IPS-20b (cell line): ENCODE measurements at regions not wholly inside any gene's neighbourhood (a gene's known extent, or its start where the extent isn't known, plus 50 kb on each side); places are given as distances from the start of the nearest gene placed in this dataset.
"Not testable (repeated sequence)": the region's sequence is repeated elsewhere in the genome, so short reads cannot be mapped to it uniquely, and the experiment has no call there.

Experiments used
- H3K27ac ChIP-seq: one replicate; pipeline ENCODE4 v1.5.1; 2013; ENCODE audit warnings: low read length
- H3K27me3 ChIP-seq: 2 replicates; pipeline ENCODE4 v1.6.1; 2013; ENCODE audit warnings: mild to moderate bottlenecking, low read length, inconsistent platforms; ENCODE audit not compliant: insufficient read depth
- H3K36me3 ChIP-seq: 2 replicates; pipeline ENCODE4 v1.6.1; 2013; ENCODE audit warnings: low read depth, mild to moderate bottlenecking, inconsistent platforms, low read length, moderate library complexity; ENCODE audit not compliant: insufficient read depth
- H3K4me1 ChIP-seq: 2 replicates; pipeline ENCODE4 v1.6.1; 2013; ENCODE audit warnings: mild to moderate bottlenecking, control low read depth, inconsistent platforms, low read length, moderate library complexity; ENCODE audit not compliant: insufficient read depth
- H3K4me3 ChIP-seq: 2 replicates; pipeline ENCODE4 v1.5.1; 2013; ENCODE audit warnings: mild to moderate bottlenecking, low read length, inconsistent platforms
- H3K9ac ChIP-seq: 2 replicates; pipeline ENCODE4 v1.6.1; 2013; ENCODE audit warnings: low read depth, mild to moderate bottlenecking, inconsistent platforms, low read length, moderate library complexity
- H3K9me3 ChIP-seq: 2 replicates; pipeline ENCODE4 v1.6.1; 2013; ENCODE audit warnings: mild to moderate bottlenecking, low read depth, low read length, inconsistent platforms; ENCODE audit not compliant: insufficient read depth

DNA sequence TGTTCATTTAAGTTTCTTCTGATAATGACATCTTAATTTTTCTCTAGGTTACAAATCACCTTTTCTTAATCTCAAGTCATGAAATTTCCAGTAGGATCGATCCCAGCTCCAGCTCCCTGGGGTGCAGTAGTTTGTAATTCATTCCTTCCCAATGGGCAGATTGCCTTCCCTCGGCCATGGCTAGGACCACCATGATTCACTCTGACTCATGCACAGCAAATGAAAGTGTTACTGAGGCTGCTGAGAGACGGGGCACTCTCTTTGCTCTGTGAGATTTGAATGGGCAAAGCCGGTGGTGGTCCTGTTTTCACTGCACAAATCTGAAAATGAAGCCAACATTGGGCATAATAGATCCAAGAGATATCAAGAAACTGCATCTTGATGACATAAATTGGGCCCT is 202.8 kb upstream of the IRS2 start:
- H3K36me3 ChIP-seq, result no peaks in the 10 kb centered on the region
- no peaks in the 10 kb centered on the region for H3K4me1 ChIP-seq
- H3K27ac ChIP-seq, result no peak overlapping the region
- H3K9me3 ChIP-seq, result no peaks in the 10 kb centered on the region
- no peak overlapping the region for H3K9ac ChIP-seq
- H3K27me3 ChIP-seq, result no peaks in the 10 kb centered on the region
- no peak overlapping the region for H3K4me3 ChIP-seq

DNA sequence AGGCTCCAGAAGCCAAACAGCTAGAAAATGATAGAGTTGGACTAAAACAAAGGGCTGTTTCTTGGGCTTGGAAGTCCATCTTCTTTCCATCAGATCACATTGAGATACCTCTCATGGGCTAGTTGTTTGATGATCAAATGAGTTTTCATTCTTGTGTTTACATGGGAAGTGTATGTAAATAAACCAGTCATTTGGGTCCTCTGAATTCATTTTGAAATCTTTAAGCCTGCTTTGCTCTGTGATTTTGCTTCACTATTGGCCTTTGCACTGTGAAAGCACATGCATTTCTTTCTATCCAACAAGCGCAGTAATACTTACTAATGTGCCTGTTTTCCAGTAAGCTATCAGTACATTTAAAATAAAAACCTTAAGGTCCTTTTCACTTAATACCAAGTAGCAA is 200.5 kb upstream of the IRS2 start:
- Histone ChIP-seq H3K4me1 (no peaks in the 10 kb centered on the region), H3K36me3 (no peaks in the 10 kb centered on the region), H3K9ac (no peak overlapping the region), H3K27me3 (no peaks in the 10 kb centered on the region), H3K4me3 (no peak overlapping the region), H3K27ac (no peak overlapping the region), H3K9me3 (no peaks in the 10 kb centered on the region)

DNA sequence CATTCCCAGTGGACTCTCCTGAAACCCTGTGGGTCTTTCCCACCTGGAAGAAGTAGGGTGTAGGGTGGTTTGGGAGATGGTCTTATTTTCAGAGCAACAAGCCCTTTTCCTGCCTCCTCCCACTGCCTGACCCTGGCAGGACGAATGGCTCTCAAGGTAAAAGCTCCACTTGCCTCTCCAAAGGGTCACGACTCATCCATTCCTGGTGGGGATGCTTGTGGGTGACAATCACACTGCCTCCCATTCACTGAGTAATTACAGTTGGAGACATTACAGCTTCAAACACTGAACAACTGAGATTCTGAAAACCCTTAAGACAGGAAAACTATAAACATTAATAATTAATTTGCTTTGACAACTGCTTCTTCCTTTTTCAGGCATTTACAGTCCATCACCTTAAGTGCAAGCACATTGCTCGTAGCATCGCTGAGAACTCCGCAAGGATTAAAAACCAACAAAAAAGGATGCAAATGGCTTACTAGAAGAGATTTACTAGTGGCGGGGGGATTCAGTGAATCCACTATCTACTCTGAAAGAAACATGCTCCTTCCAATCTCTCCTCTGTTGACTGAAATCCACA is 199.6 kb upstream of the IRS2 start:
- H3K36me3 ChIP-seq, result no peaks in the 10 kb centered on the region
- H3K27ac ChIP-seq, result no peak overlapping the region
- H3K9ac ChIP-seq, result no peak overlapping the region
- no peaks in the 10 kb centered on the region for H3K27me3 ChIP-seq
- no peaks in the 10 kb centered on the region for H3K4me1 ChIP-seq
- H3K4me3 ChIP-seq, result no peak overlapping the region
- no peaks in the 10 kb centered on the region for H3K9me3 ChIP-seq

DNA sequence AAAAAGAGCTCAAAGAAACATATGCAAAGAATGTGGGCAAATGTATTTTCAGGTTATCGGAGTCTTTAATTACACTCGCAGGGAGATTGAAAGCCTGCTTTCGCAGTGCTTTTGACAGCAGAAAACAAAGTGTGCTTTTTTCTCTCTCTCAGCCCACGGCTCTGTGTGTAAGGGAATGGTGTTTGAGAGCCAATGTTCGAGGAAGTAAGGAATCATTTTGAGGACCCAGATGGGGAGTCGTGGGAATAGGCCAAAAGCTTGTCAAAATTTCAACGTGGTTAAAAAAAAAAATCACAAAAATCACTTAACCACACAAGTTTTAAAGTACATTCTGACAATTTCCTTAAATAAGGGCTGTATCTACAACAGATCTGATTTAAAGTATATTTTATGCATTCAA is 197.1 kb upstream of the IRS2 start:
- Histone ChIP-seq H3K9ac (no peak overlapping the region), H3K36me3 (no peaks in the 10 kb centered on the region), H3K27ac (no peak overlapping the region), H3K4me3 (no peak overlapping the region), H3K4me1 (no peaks in the 10 kb centered on the region), H3K27me3 (no peaks in the 10 kb centered on the region), H3K9me3 (no peaks in the 10 kb centered on the region)

DNA sequence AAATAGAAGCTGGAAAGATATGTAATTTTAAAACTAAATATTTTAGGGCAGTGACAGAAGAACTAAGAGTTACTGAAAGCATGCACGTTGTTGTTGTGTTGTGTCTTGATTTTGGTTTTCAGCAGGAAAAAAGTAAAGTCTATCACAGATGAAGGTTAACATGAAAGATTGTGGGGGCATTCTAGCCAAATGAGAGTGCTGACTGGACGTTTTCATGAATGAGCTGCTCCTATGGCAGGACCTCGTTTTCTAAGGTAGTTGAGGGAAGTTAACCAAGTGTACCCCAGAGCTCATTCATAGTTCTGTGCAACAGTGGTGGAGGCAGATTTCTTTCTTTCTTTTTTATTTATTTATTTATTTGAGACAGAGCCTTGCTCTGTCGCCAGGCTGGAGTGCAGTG is 194.6 kb upstream of the IRS2 start:
- no peaks in the 10 kb centered on the region for H3K36me3 ChIP-seq
- no peaks in the 10 kb centered on the region for H3K9me3 ChIP-seq
- no peaks in the 10 kb centered on the region for H3K4me1 ChIP-seq
- H3K27me3 ChIP-seq, result no peaks in the 10 kb centered on the region
- no peak overlapping the region for H3K27ac ChIP-seq
- H3K9ac ChIP-seq, result no peak overlapping the region
- H3K4me3 ChIP-seq, result no peak overlapping the region

DNA sequence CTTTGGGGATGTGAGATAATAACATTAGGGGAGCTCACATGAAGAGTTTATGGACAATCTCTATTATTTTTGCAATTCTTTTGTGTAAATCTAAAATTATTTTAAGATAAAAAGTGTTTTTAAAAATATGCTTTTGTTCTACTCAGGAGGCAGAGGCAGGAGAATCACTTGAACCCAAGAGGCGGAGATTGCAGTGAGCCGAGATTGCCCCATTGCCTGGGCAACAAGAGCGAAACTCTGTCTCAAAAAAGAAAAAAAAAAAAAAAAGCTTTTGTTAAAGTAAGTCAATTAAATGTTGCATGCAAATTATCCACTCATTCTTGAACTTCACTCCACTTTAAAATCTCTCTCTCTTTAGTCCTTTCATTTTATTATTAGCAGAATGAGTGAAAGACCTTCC is 193.3 kb upstream of the IRS2 start:
- H3K4me3 ChIP-seq, H3K9ac ChIP-seq, H3K9me3 ChIP-seq, H3K36me3 ChIP-seq, H3K4me1 ChIP-seq, H3K27ac ChIP-seq, H3K27me3 ChIP-seq: not testable (repeated sequence)

DNA sequence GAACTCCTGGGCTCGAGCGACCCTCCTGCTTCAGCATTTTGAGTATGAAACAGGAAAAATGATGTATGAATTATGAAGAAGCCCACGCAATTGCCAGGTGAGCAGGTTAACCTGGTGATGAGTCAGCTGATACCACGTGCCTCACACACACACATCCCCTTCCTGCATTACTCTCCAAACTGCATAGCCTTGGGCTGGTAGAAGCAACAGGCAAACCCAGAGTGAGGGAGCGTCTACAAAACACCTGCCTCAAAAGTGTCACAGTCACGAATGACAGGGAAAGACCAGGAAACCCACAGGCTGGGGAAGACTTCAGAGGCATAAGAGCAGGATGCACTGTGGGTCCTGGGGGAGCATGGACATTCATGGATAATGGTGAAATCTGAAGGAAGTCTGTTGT is 192.8 kb upstream of the IRS2 start:
- Histone ChIP-seq H3K9me3 (no peaks in the 10 kb centered on the region), H3K27ac (no peak overlapping the region), H3K36me3 (no peaks in the 10 kb centered on the region), H3K4me1 (no peaks in the 10 kb centered on the region), H3K27me3 (no peaks in the 10 kb centered on the region), H3K4me3 (no peak overlapping the region), H3K9ac (no peak overlapping the region)

DNA sequence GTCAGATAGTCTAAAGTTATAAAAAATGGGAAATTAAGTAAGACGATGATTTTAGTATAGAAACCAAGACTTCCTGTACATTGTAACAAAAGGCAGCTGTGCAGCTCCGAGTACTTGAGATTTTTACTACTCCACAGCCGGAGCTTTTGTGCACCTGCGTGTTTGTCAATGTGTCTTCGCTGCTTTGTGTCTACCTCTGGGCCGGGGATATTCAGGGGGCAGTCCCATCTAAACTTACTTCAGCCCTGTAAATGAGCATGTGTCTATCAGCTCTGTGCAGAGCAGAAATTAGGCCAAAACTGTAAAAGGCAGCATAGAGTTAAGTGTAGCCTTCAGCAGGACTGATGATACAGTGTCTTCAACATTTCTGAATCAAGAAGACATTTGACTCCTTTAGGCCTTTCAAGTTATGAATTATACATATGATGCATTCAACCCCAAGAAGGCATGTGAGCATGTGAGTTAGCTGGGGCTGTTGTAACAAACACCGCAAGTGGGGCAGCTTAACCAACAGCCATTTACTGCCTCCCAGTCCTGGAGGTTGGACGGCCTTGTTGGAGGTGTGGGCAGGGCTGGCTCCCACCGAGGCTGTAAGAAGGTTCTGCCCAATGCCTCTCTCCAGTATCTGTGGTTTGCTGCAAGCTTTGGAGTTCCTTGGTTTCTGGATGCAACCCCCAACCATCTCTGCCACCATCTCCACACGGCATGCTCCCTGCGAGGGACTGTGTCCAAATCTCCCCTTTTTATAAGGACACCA is 191.0 kb upstream of the IRS2 start:
- Histone ChIP-seq H3K4me1 (no peaks in the 10 kb centered on the region), H3K9ac (no peak overlapping the region), H3K36me3 (no peaks in the 10 kb centered on the region), H3K27me3 (no peaks in the 10 kb centered on the region), H3K4me3 (no peak overlapping the region), H3K27ac (no peak overlapping the region), H3K9me3 (no peaks in the 10 kb centered on the region)

DNA sequence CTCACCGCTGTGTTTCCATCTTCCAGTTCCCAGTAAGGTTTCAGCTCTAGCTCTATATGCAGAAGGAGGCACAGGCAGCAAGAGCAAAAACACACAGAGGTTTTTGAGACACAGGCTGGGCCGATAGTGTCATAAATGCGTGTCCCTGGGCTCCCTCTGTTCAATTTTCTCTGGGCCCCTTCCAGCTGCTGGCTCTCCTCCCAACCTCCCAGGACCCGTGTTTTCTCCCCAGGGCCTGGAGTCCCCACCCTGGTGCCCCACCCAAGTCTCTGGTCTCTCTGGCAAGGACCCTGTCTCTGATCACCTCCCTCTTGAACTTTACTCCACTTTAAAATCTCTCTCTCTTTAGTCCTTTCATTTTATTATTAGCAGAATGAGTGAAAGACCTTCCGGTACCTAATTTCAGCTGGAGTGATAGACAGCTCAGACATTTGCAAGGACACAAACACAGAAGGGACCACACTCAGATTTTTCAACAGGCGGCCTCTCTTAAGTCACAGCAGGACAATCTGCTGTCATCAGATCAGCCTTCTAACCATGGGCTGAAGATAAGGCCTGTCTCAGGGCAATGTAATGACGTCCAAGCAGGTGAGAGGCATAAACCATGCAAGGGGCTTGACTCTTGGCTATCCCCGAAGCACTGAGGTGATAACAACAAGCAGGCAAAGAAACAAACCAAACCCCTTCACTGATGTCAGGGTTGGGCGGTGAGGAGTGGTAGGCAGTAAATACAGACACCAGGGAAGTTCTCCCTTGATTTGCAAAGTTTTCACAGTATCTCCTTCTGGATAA is 190.0 kb upstream of the IRS2 start:
- Histone ChIP-seq H3K9me3 (no peaks in the 10 kb centered on the region), H3K36me3 (no peaks in the 10 kb centered on the region), H3K4me3 (no peak overlapping the region), H3K27me3 (no peaks in the 10 kb centered on the region), H3K9ac (no peak overlapping the region), H3K27ac (no peak overlapping the region), H3K4me1 (no peaks in the 10 kb centered on the region)

DNA sequence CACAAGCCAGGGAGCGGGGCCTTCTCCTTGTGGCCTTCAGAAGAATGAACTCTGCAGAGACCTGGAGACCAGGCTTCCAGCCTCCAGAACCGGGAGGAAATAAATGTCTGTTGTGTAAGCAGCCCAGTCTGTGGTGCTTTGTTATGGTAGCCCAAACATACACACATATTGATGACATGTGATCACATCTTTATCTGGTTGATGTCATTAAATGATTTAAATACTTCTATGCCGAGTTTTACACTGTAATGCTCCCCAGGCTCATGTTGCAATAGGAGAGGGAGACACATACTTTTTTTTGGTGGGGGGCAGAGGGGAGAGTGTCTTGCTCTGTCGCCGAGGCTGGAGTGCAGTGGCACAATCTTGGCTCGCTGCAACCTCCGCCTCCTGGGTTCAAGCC is 188.0 kb upstream of the IRS2 start:
- H3K36me3 ChIP-seq, result no peaks in the 10 kb centered on the region
- H3K27ac ChIP-seq, result no peak overlapping the region
- peaks cover 10% of the 10 kb centered on the region; the same call in 1 of the 2 replicates for H3K9me3 ChIP-seq
- H3K27me3 ChIP-seq, result no peaks in the 10 kb centered on the region
- H3K4me1 ChIP-seq, result no peaks in the 10 kb centered on the region
- no peak overlapping the region for H3K4me3 ChIP-seq
- H3K9ac ChIP-seq, result no peak overlapping the region

DNA sequence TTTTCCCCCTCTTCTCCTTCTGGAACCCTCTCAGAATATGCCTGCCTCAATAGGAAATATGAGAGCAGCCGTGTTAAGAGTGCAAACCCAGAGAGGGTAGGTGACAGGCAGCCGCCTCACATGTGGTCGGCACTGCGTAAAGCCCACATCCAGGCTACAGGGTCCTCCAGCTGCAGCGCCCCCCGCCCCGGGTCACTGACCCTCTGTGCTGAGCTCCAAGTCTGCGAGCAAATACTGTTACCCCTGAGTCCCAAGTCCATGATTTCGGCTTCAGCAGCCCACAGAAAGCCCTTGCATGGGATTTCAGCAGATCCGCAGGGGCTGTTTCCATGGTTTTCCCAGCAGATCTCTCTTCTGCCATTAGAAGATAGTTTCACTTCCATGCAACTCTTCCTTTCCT is 186.9 kb upstream of the IRS2 start:
- Histone ChIP-seq H3K27me3 (no peaks in the 10 kb centered on the region), H3K4me1 (no peaks in the 10 kb centered on the region), H3K9ac (no peak overlapping the region), H3K4me3 (no peak overlapping the region), H3K9me3 (peaks cover 10% of the 10 kb centered on the region; the same call in 1 of the 2 replicates), H3K27ac (no peak overlapping the region), H3K36me3 (no peaks in the 10 kb centered on the region)
